T-cell (primary cell): ENCODE measurements at regions not wholly inside any gene's neighbourhood (a gene's known extent, or its start where the extent isn't known, plus 50 kb on each side); places are given as distances from the start of the nearest gene placed in this dataset.
"Not testable (repeated sequence)": the region's sequence is repeated elsewhere in the genome, so short reads cannot be mapped to it uniquely, and the experiment has no call there.

Experiments
- ATAC-seq, 4 experiments: fragments of 200-7000 bp in 3 of 4; fragments of 150-1000 bp in 1 of 4; cut with Tn5 transposase; replicated peaks in 1 of 4; 1 replicate in 3 of 4; 2 replicates in 1 of 4; pipeline ENCODE4 v1.10.0; 2021; ENCODE audit warnings: moderate library complexity in 3 of 4, mild to moderate bottlenecking in 2 of 4, moderate number of reproducible peaks in 1 of 4
- CTCF ChIA-PET, 2 donors: fragments of 300-600 bp; sonication (Branson Sonifier 250); formaldehyde crosslinking; loops; one replicate each; lab custom pipeline; 2022; ENCODE audit warnings: antibody characterized with exemption in 2 of 2; lab: Charles Lee
- POLR2A ChIA-PET, 2 donors: fragments of 300-600 bp; sonication (Branson Sonifier 250); formaldehyde crosslinking; loops; one replicate each; lab custom pipeline; 2022; ENCODE audit warnings: antibody characterized with exemption in 2 of 2; lab: Charles Lee
- DNase-seq, 35 experiments: peaks; one replicate each; pipeline versions ENCODE4 v3.0.0 to v3.0.0-alpha.2; 2013 to 2023
- H3K27ac ChIP-seq: one replicate; pipeline ENCODE4 v1.5.1; 2013; ENCODE audit warnings: low read length
- H3K27me3 ChIP-seq, 2 experiments: replicated peaks in 1 of 2; 1 replicate in 1 of 2; 2 replicates in 1 of 2; pipeline versions ENCODE4 v1.6.1 to v1.7.0; 2013; ENCODE audit warnings: low read length in 1 of 2, mixed read lengths in 1 of 2; ENCODE audit not compliant: control insufficient read depth in 2 of 2, insufficient read depth in 2 of 2; ENCODE audit errors: extremely low read depth in 1 of 2
- H3K36me3 ChIP-seq, 2 donors: 1 replicate in 1 of 2; 2 replicates in 1 of 2; pipeline versions ENCODE4 v1.6.1 to v1.7.0; 2013; ENCODE audit warnings: low read length in 1 of 2; ENCODE audit not compliant: control insufficient read depth in 2 of 2, insufficient read depth in 1 of 2; ENCODE audit errors: extremely low read depth in 1 of 2
- H3K4me1 ChIP-seq, 2 experiments: 1 replicate in 1 of 2; 2 replicates in 1 of 2; pipeline versions ENCODE4 v1.6.1 to v1.7.0; 2013; ENCODE audit warnings: low read length in 2 of 2, mixed read lengths in 1 of 2; ENCODE audit not compliant: insufficient read depth in 2 of 2, control insufficient read depth in 1 of 2; ENCODE audit errors: extremely low read depth in 1 of 2
- H3K4me3 ChIP-seq, 2 donors: 1 replicate in 1 of 2; 2 replicates in 1 of 2; pipeline versions ENCODE4 v1.5.1 to v1.7.0; 2013; ENCODE audit warnings: mild to moderate bottlenecking in 2 of 2, low read length in 1 of 2, moderate library complexity in 1 of 2; ENCODE audit not compliant: control insufficient read depth in 1 of 2; ENCODE audit errors: extremely low read depth in 1 of 2
- H3K9me3 ChIP-seq: 2 replicates; pipeline ENCODE4 v1.7.0; 2013
- H3K27ac Mint-ChIP-seq, 2 donors: one replicate each; pipeline ENCODE4 v1.8.0; 2020 to 2021; ENCODE audit warnings: mild to moderate bottlenecking in 2 of 2, mixed read lengths in 2 of 2
- H3K27me3 Mint-ChIP-seq, 2 donors: one replicate each; pipeline ENCODE4 v1.8.0; 2021 to 2022; ENCODE audit warnings: mixed read lengths in 2 of 2
- H3K36me3 Mint-ChIP-seq: one replicate; pipeline ENCODE4 v1.8.0; 2021; ENCODE audit warnings: mixed read lengths
- H3K4me1 Mint-ChIP-seq, 3 donors: one replicate each; pipeline ENCODE4 v1.8.0; 2020 to 2022; ENCODE audit warnings: mixed read lengths in 3 of 3, mild to moderate bottlenecking in 1 of 3
- H3K4me3 Mint-ChIP-seq, 3 donors: one replicate each; pipeline ENCODE4 v1.8.0; 2020 to 2022; ENCODE audit warnings: mild to moderate bottlenecking in 3 of 3, mixed read lengths in 3 of 3, moderate library complexity in 3 of 3
- H3K9me3 Mint-ChIP-seq, 3 donors: one replicate each; pipeline ENCODE4 v1.8.0; 2020 to 2022; ENCODE audit warnings: mixed read lengths in 3 of 3
- WGBS: methylation state at CpG from one replicate; pipeline ENCODE4 v1.1.5; 2013; ENCODE audit warnings: missing lambda C conversion rate; ENCODE audit not compliant: insufficient coverage; 5-methylcytosine and 5-hydroxymethylcytosine counted together

GRCh38 chrX:1851527-1851926, 236.7 kb downstream of the ASMT start:
- no peak overlapping the region for H3K4me3 ChIP-seq
- DNase-seq (no peak), ATAC-seq (no peak)
- H3K9me3 ChIP-seq: no peaks in the 10 kb centered on the region
- no peak overlapping the region for H3K27ac ChIP-seq
- no peaks in the 10 kb centered on the region for H3K9me3 Mint-ChIP-seq
- H3K36me3 ChIP-seq: no peaks in the 10 kb centered on the region
- no peaks in the 10 kb centered on the region for H3K4me1 Mint-ChIP-seq
- H3K27me3 Mint-ChIP-seq: peaks cover 0 to 1% of the 10 kb centered on the region in 2 donors
- H3K4me3 Mint-ChIP-seq: no peak overlapping the region
- ChIA-PET CTCF (no interaction called here), POLR2A (no interaction called here)
- no peak overlapping the region for H3K27ac Mint-ChIP-seq
- peaks cover 0 to 13% of the 10 kb centered on the region in 2 experiments for H3K27me3 ChIP-seq
- no peaks in the 10 kb centered on the region for H3K4me1 ChIP-seq
- H3K36me3 Mint-ChIP-seq: no peaks in the 10 kb centered on the region
- 100% methylated on average over 1 of the region's 6 CpGs for WGBS

DNA sequence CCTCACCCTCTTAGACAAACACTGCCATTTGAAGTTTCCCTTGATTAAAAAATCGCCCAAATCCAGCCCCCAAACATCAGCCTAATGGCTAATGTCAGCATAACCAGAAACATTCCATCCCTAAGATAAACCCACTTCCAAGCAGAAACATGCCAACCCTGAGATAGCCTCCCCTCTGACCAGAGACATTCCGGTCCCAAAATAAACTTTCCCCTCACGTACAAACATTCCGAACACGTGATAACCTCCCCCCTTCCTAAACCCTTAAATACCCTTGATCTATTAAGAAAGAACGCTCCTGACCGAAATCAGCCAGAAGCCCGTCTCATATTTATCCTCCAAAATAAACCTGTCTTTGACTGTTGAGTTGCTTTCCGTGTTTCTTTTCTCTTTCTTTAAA, 237.2 kb downstream of the ASMT start:
- Histone ChIP-seq H3K9me3 (no peaks in the 10 kb centered on the region), H3K36me3 (no peaks in the 10 kb centered on the region), H3K27ac (no peak overlapping the region), H3K4me3 (no peak overlapping the region), H3K4me1 (no peaks in the 10 kb centered on the region), H3K27me3 (peaks cover 0 to 13% of the 10 kb centered on the region in 2 experiments)
- Mint-ChIP-seq H3K27ac (no peak overlapping the region), H3K27me3 (peaks cover 0 to 1% of the 10 kb centered on the region in 2 donors), H3K9me3 (no peaks in the 10 kb centered on the region), H3K36me3 (no peaks in the 10 kb centered on the region), H3K4me1 (no peaks in the 10 kb centered on the region), H3K4me3 (no peak overlapping the region)
- DNase-seq (no peak), ATAC-seq (no peak)
- POLR2A ChIA-PET: no interaction called here
- WGBS: 93% methylated on average over 3 of the region's 9 CpGs
- CTCF ChIA-PET: no interaction called here

DNA sequence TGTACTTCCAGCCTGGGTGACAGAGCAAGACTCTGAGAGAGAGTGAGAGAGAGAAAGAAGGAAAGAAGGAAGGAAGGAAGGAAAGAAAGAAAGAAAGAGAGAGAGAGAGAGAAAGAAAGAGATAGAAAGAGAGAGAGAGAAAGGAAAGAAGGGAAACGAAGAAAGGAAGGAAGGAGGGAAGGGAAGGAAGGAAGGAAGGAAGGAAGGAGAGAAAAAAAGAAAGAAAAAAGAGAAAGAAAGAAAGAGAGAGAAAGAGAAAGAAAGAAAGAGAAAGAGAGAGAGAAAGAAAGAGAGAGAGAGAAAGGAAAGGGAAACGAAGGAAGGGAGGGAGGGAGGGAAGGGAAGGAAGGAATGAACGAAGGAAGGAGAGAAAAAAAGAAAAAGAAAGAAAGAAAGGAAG, 238.6 kb downstream of the ASMT start:
- H3K36me3 ChIP-seq: no peaks in the 10 kb centered on the region
- H3K27me3 Mint-ChIP-seq: peaks cover 1 to 3% of the 10 kb centered on the region in 2 donors
- 71% methylated on average over 3 of the region's 3 CpGs for WGBS
- peaks cover 0 to 13% of the 10 kb centered on the region in 2 experiments for H3K27me3 ChIP-seq
- H3K4me3 ChIP-seq: no peak overlapping the region
- no peak overlapping the region for H3K27ac Mint-ChIP-seq
- no peaks in the 10 kb centered on the region for H3K36me3 Mint-ChIP-seq
- H3K4me1 Mint-ChIP-seq: no peaks in the 10 kb centered on the region
- ChIA-PET CTCF (no interaction called here), POLR2A (no interaction called here)
- DNase-seq (no peak), ATAC-seq (no peak)
- no peak overlapping the region for H3K4me3 Mint-ChIP-seq
- H3K9me3 ChIP-seq: no peaks in the 10 kb centered on the region
- no peak overlapping the region for H3K27ac ChIP-seq
- H3K4me1 ChIP-seq: no peaks in the 10 kb centered on the region
- H3K9me3 Mint-ChIP-seq: no peaks in the 10 kb centered on the region

- Histone ChIP-seq H3K27me3 (peaks cover 0 to 13% of the 10 kb centered on the region in 2 experiments), H3K36me3 (no peaks in the 10 kb centered on the region), H3K27ac (no peak overlapping the region), H3K4me3 (no peak overlapping the region), H3K4me1 (no peaks in the 10 kb centered on the region), H3K9me3 (no peaks in the 10 kb centered on the region)
- no peak overlapping the region for H3K4me3 Mint-ChIP-seq
- no peaks in the 10 kb centered on the region for H3K36me3 Mint-ChIP-seq
- H3K27me3 Mint-ChIP-seq: peaks cover 1 to 3% of the 10 kb centered on the region in 2 donors
- ATAC-seq (no peak), DNase-seq (no peak)
- POLR2A ChIA-PET: no interaction called here
- 70% methylated on average over 2 of the region's 3 CpGs for WGBS
- no peaks in the 10 kb centered on the region for H3K9me3 Mint-ChIP-seq
- no peaks in the 10 kb centered on the region for H3K4me1 Mint-ChIP-seq
- H3K27ac Mint-ChIP-seq: no peak overlapping the region
- CTCF ChIA-PET: no interaction called here
Observed at GRCh38 chrX:1853916-1854315, 239.1 kb downstream of the ASMT start.

DNA sequence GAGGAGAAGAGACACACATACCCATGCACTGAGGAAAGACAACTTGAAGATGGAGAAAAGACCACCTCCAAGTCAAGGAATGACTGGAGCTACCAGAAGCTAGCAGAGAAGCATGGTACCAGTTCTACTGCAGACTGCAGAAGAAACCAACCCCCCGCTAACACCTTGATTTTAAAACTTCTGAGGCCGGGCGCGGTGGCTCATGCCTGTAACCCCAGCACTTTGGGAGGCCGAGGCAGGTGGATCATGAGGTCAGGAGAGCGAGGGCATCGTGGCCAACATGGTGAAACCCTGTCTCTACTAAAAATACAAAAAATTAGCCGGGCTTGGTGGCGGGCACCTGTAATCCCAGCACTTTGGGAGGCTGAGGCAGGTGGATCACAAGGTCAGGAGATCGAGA, 240.0 kb downstream of the ASMT start:
- H3K36me3 ChIP-seq, DNase-seq, ATAC-seq, H3K27ac Mint-ChIP-seq, H3K27me3 ChIP-seq, H3K4me3 Mint-ChIP-seq, H3K4me3 ChIP-seq, POLR2A ChIA-PET, H3K36me3 Mint-ChIP-seq, H3K4me1 Mint-ChIP-seq, H3K27me3 Mint-ChIP-seq, H3K27ac ChIP-seq, H3K4me1 ChIP-seq, CTCF ChIA-PET, H3K9me3 ChIP-seq, H3K9me3 Mint-ChIP-seq: not testable (repeated sequence)
- 90% methylated on average over 7 of the region's 10 CpGs for WGBS

- H3K36me3 Mint-ChIP-seq, H3K27ac Mint-ChIP-seq, POLR2A ChIA-PET, CTCF ChIA-PET, ATAC-seq, H3K4me3 ChIP-seq, H3K4me1 Mint-ChIP-seq, H3K9me3 Mint-ChIP-seq, H3K4me1 ChIP-seq, H3K27ac ChIP-seq, H3K9me3 ChIP-seq, H3K36me3 ChIP-seq, DNase-seq, H3K4me3 Mint-ChIP-seq: not testable (repeated sequence)
- peaks cover 0 to 12% of the 10 kb centered on the region in 2 experiments for H3K27me3 ChIP-seq
- 85% methylated on average over 4 of the region's 5 CpGs for WGBS
- H3K27me3 Mint-ChIP-seq: peaks cover 16 to 23% of the 10 kb centered on the region in 2 donors
Observed at GRCh38 chrX:1859266-1859665, 244.4 kb downstream of the ASMT start.

GRCh38 chrX:1860936-1861594, 246.2 kb downstream of the ASMT start:
- 88% methylated on average over 14 of the region's 18 CpGs for WGBS
- Mint-ChIP-seq H3K4me1 (no peaks in the 10 kb centered on the region), H3K27ac (no peak overlapping the region), H3K27me3 (peaks cover 16 to 27% of the 10 kb centered on the region in 2 donors), H3K9me3 (no peaks in the 10 kb centered on the region), H3K36me3 (no peaks in the 10 kb centered on the region), H3K4me3 (no peak overlapping the region)
- H3K36me3 ChIP-seq: no peaks in the 10 kb centered on the region
- peaks cover 0 to 12% of the 10 kb centered on the region in 2 experiments for H3K27me3 ChIP-seq
- H3K9me3 ChIP-seq: no peaks in the 10 kb centered on the region
- ChIA-PET POLR2A (no interaction called here), CTCF (no interaction called here)
- H3K27ac ChIP-seq: no peak overlapping the region
- DNase-seq (no peak), ATAC-seq (no peak)
- no peak overlapping the region for H3K4me3 ChIP-seq
- no peaks in the 10 kb centered on the region for H3K4me1 ChIP-seq
